H9 (cell line): ENCODE measurements at regions not wholly inside any gene's neighbourhood (a gene's known extent, or its start where the extent isn't known, plus 50 kb on each side); places are given as distances from the start of the nearest gene placed in this dataset.

Source experiments
- DNase-seq: peaks from one replicate; pipeline ENCODE4 v3.0.0-alpha.2; 2017
- H2AFZ ChIP-seq: one replicate; pipeline ENCODE4 v1.6.1; 2013; ENCODE audit warnings: mild to moderate bottlenecking, low read length, control low read depth, moderate library complexity
- H2AK5ac ChIP-seq: 2 replicates; pipeline ENCODE4 v1.6.1; 2013; ENCODE audit warnings: low read length, control low read depth, mixed read lengths; ENCODE audit not compliant: insufficient read length
- H2BK120ac ChIP-seq: one replicate; pipeline ENCODE4 v1.6.1; 2013; ENCODE audit warnings: low read depth, mild to moderate bottlenecking, low read length, control low read depth, inconsistent platforms; ENCODE audit not compliant: poor library complexity, severe bottlenecking
- H2BK12ac ChIP-seq: 2 replicates; pipeline ENCODE4 v1.6.1; 2013; ENCODE audit warnings: low read length, control low read depth, mixed read lengths, low read depth; ENCODE audit not compliant: insufficient read length
- H2BK15ac ChIP-seq: 2 replicates; pipeline ENCODE4 v1.6.1; 2013; ENCODE audit warnings: low read depth, low read length, control low read depth
- H2BK20ac ChIP-seq: one replicate; pipeline ENCODE4 v1.6.1; 2013; ENCODE audit warnings: low read depth, mild to moderate bottlenecking, low read length, control low read depth, inconsistent platforms; ENCODE audit not compliant: poor library complexity, severe bottlenecking
- H2BK5ac ChIP-seq: 2 replicates; pipeline ENCODE4 v1.6.1; 2013; ENCODE audit warnings: low read length, control low read depth, mixed read lengths; ENCODE audit not compliant: insufficient read length
- H3K14ac ChIP-seq: 2 replicates; pipeline ENCODE4 v1.6.1; 2013; ENCODE audit warnings: low read length, control low read depth; ENCODE audit not compliant: insufficient read depth
- H3K18ac ChIP-seq: 2 replicates; pipeline ENCODE4 v1.6.1; 2013; ENCODE audit warnings: low read depth, mild to moderate bottlenecking, mixed read lengths, low read length, control low read depth; ENCODE audit not compliant: insufficient read length
- H3K23ac ChIP-seq: 2 replicates; pipeline ENCODE4 v1.6.1; 2013; ENCODE audit warnings: low read length, control low read depth, mixed read lengths, low read depth; ENCODE audit not compliant: insufficient read length
- H3K23me2 ChIP-seq: 2 replicates; pipeline ENCODE4 v1.6.1; 2013; ENCODE audit warnings: low read depth, mild to moderate bottlenecking, mixed read lengths, low read length, control low read depth; ENCODE audit not compliant: insufficient read length, poor library complexity, severe bottlenecking
- H3K27ac ChIP-seq: 2 replicates; pipeline ENCODE4 v1.5.1; 2013; ENCODE audit warnings: low read length, control low read depth, mixed read lengths, low read depth; ENCODE audit not compliant: insufficient read length
- H3K27me3 ChIP-seq: 2 replicates; pipeline ENCODE4 v1.6.1; 2013; ENCODE audit warnings: low read length, control low read depth, inconsistent platforms; ENCODE audit not compliant: insufficient read depth
- H3K4ac ChIP-seq: 2 replicates; pipeline ENCODE4 v1.6.1; 2013; ENCODE audit warnings: low read depth, mild to moderate bottlenecking, control low read depth, inconsistent platforms, low read length, moderate library complexity
- H3K4me1 ChIP-seq: 2 replicates; pipeline ENCODE4 v1.6.1; 2013; ENCODE audit warnings: low read length, control low read depth, inconsistent platforms; ENCODE audit not compliant: insufficient read depth
- H3K4me2 ChIP-seq: 2 replicates; pipeline ENCODE4 v1.6.1; 2013; ENCODE audit warnings: low read length, control low read depth, mixed read lengths; ENCODE audit not compliant: insufficient read length, insufficient read depth
- H3K56ac ChIP-seq: 2 replicates; pipeline ENCODE4 v1.6.1; 2013; ENCODE audit warnings: low read depth, mild to moderate bottlenecking, mixed read lengths, low read length, control low read depth; ENCODE audit not compliant: insufficient read length
- H3K79me1 ChIP-seq: 2 replicates; pipeline ENCODE4 v1.6.1; 2013; ENCODE audit warnings: low read depth, mild to moderate bottlenecking, moderate library complexity, low read length, control low read depth, inconsistent platforms; ENCODE audit not compliant: insufficient read depth, poor library complexity, severe bottlenecking
- H3K79me2 ChIP-seq: 2 replicates; pipeline ENCODE4 v1.6.1; 2013; ENCODE audit warnings: low read length, control low read depth, inconsistent platforms; ENCODE audit not compliant: insufficient read depth
- H3K9ac ChIP-seq: 2 replicates; pipeline ENCODE4 v1.6.1; 2013; ENCODE audit warnings: low read length, control low read depth, mixed read lengths; ENCODE audit not compliant: insufficient read length; ENCODE audit errors: extremely low read depth
- H3K9me3 ChIP-seq: one replicate; pipeline ENCODE4 v1.6.1; 2013; ENCODE audit warnings: low read depth, low read length, inconsistent platforms; ENCODE audit not compliant: control insufficient read depth
- H3T11ph ChIP-seq: one replicate; pipeline ENCODE4 v1.6.1; 2013; ENCODE audit warnings: mild to moderate bottlenecking, low read length, control low read depth, inconsistent platforms
- H4K20me1 ChIP-seq: one replicate; pipeline ENCODE4 v1.6.1; 2013; ENCODE audit not compliant: control insufficient read depth, insufficient read length, insufficient read depth
- H4K5ac ChIP-seq: 2 replicates; pipeline ENCODE4 v1.6.1; 2013; ENCODE audit warnings: low read depth, mild to moderate bottlenecking, mixed read lengths, low read length, control low read depth; ENCODE audit not compliant: insufficient read length
- H4K8ac ChIP-seq: replicated peaks from 2 replicates; pipeline ENCODE4 v1.6.1; 2013; ENCODE audit warnings: low read length, control low read depth, mixed read lengths, low read depth; ENCODE audit not compliant: insufficient read length
- H4K91ac ChIP-seq: 2 replicates; pipeline ENCODE4 v1.6.1; 2013; ENCODE audit warnings: low read depth, mild to moderate bottlenecking, moderate library complexity, mixed read lengths, low read length, control low read depth; ENCODE audit not compliant: insufficient read length
- H3K27ac Mint-ChIP-seq, 3 experiments: 2 replicates in 2 of 3; 3 replicates in 1 of 3; pipeline ENCODE4 v1.8.0; 2020 to 2021; ENCODE audit warnings: mixed read lengths in 3 of 3, mild to moderate bottlenecking in 1 of 3, moderate library complexity in 1 of 3
- H3K27me3 Mint-ChIP-seq: 2 replicates; pipeline ENCODE4 v1.8.0; 2021; ENCODE audit warnings: low read depth, mild to moderate bottlenecking, moderate library complexity, mixed read lengths
- H3K36me3 Mint-ChIP-seq, 3 experiments: 2 replicates in 2 of 3; 3 replicates in 1 of 3; pipeline ENCODE4 v1.8.0; 2020 to 2021; ENCODE audit warnings: low read depth in 3 of 3, mixed read lengths in 3 of 3; ENCODE audit not compliant: insufficient read depth in 1 of 3
- H3K4me1 Mint-ChIP-seq, 2 experiments: 2 replicates each; pipeline ENCODE4 v1.8.0; 2020; ENCODE audit warnings: mixed read lengths in 2 of 2
- H3K4me3 Mint-ChIP-seq, 2 experiments: 2 replicates in 1 of 2; 3 replicates in 1 of 2; pipeline ENCODE4 v1.8.0; 2020 to 2021; ENCODE audit warnings: mild to moderate bottlenecking in 2 of 2, mixed read lengths in 2 of 2, moderate library complexity in 1 of 2
- H3K9me3 Mint-ChIP-seq, 2 experiments: 2 replicates in 1 of 2; 3 replicates in 1 of 2; pipeline ENCODE4 v1.8.0; 2020; ENCODE audit warnings: mild to moderate bottlenecking in 2 of 2, mixed read lengths in 2 of 2, moderate library complexity in 1 of 2
- CTCF ChIP-seq: fragments of 200-600 bp; sonication (generic); conservative IDR thresholded peaks from 3 replicates; pipeline ENCODE4 v1.8.0; 2021; ENCODE audit warnings: antibody characterized with exemption, mild to moderate bottlenecking

- H3K18ac ChIP-seq = no peak overlapping the region
- no peak for TF ChIP-seq CTCF
- no peaks in the 10 kb centered on the region for H3K79me2 ChIP-seq
- no peaks in the 10 kb centered on the region for H3K4me1 ChIP-seq
- H4K91ac ChIP-seq = no peak overlapping the region
- H2BK15ac ChIP-seq = no peak overlapping the region
- no peak overlapping the region for H3K9ac ChIP-seq
- no peak overlapping the region for H2BK12ac ChIP-seq
- H3T11ph ChIP-seq = no peak overlapping the region
- Mint-ChIP-seq H3K9me3 (peaks cover 74 to 77% of the 10 kb centered on the region in 2 experiments), H3K36me3 (peaks cover 25 to 61% (median 54%) of the 10 kb centered on the region in 3 experiments), H3K27me3 (peaks cover 15% of the 10 kb centered on the region), H3K27ac (no peak overlapping the region), H3K4me3 (no peak overlapping the region), H3K4me1 (no peaks in the 10 kb centered on the region)
- H2AFZ ChIP-seq = no peak overlapping the region
- H3K14ac ChIP-seq = no peak overlapping the region
- H3K23ac ChIP-seq = no peak overlapping the region
- H4K20me1 ChIP-seq = no peaks in the 10 kb centered on the region
- no peak overlapping the region for H4K5ac ChIP-seq
- no peak overlapping the region for H3K4me2 ChIP-seq
- H2BK5ac ChIP-seq = no peak overlapping the region
- H2BK120ac ChIP-seq = no peak overlapping the region
- H3K27ac ChIP-seq = no peak overlapping the region
- DNase-seq = no peak
- H2BK20ac ChIP-seq = no peak overlapping the region
- H3K27me3 ChIP-seq = no peaks in the 10 kb centered on the region
- H2AK5ac ChIP-seq = no peak overlapping the region
- no peaks in the 10 kb centered on the region for H3K23me2 ChIP-seq
- H3K79me1 ChIP-seq = no peaks in the 10 kb centered on the region
- H3K56ac ChIP-seq = no peak overlapping the region
- peaks cover 42% of the 10 kb centered on the region for H3K9me3 ChIP-seq
- no peak overlapping the region for H3K4ac ChIP-seq
- no peak overlapping the region for H4K8ac ChIP-seq
These were observed 99.1 kb upstream of the C2CD4B start for GRCh38 chr15:62264196-62264595.
